ENCODE measurements at regions not wholly inside any gene's neighbourhood (a gene's known extent, or its start where the extent isn't known, plus 50 kb on each side); places are given as distances from the start of the nearest gene placed in this dataset.
A peak's percentile ranks its signal among the peaks of the same experiment; 100 is the strongest.

GRCh38 chr4:181418496-181418895, 824.7 kb upstream of the TENM3 start:
- DNase-seq (ENCODE audit: low spot score): no peak

GRCh38 chr4:181420950-181421349, 822.3 kb upstream of the TENM3 start:
- DNase-seq (ENCODE audit: low spot score): no peak

GRCh38 chr4:181424362-181425016, 818.7 kb upstream of the TENM3 start:
- no peak for DNase-seq (ENCODE audit: low spot score)

- DNase-seq (ENCODE audit: low spot score): no peak
These were observed 816.1 kb upstream of the TENM3 start for GRCh38 chr4:181427076-181427475.

GRCh38 chr4:181431006-181431405, 812.2 kb upstream of the TENM3 start:
- DNase-seq (ENCODE audit: low spot score): no peak

GRCh38 chr4:181431661-181432060, 811.5 kb upstream of the TENM3 start:
- no peak for DNase-seq (ENCODE audit: low spot score)

GRCh38 chr4:181432335-181432734, 810.9 kb upstream of the TENM3 start:
- no peak for DNase-seq (ENCODE audit: low spot score)

- no peak for DNase-seq (ENCODE audit: low spot score)
These were observed 805.3 kb upstream of the TENM3 start for GRCh38 chr4:181437895-181438294.

GRCh38 chr4:181438641-181439040, 804.6 kb upstream of the TENM3 start:
- DNase-seq (ENCODE audit: low spot score): no peak

- DNase-seq (ENCODE audit: low spot score): no peak
These were observed 800.2 kb upstream of the TENM3 start for GRCh38 chr4:181443021-181443420.

GRCh38 chr4:181465826-181466225, 777.4 kb upstream of the TENM3 start:
- DNase-seq (ENCODE audit: low spot score): no peak

GRCh38 chr4:181468451-181468850, 774.8 kb upstream of the TENM3 start:
- no peak for DNase-seq (ENCODE audit: low spot score)

GRCh38 chr4:181470306-181470705, 772.9 kb upstream of the TENM3 start:
- DNase-seq (ENCODE audit: low spot score): no peak

- no peak for DNase-seq (ENCODE audit: low spot score)
These were observed 767.8 kb upstream of the TENM3 start for GRCh38 chr4:181475359-181475758.

- no peak for DNase-seq (ENCODE audit: low spot score)
These were observed 767.3 kb upstream of the TENM3 start for GRCh38 chr4:181475781-181476507.

GRCh38 chr4:181476508-181476890, 766.7 kb upstream of the TENM3 start:
- DNase-seq (ENCODE audit: low spot score): no peak

- DNase-seq (ENCODE audit: low spot score): peak; percentile 68
These were observed 765.6 kb upstream of the TENM3 start for GRCh38 chr4:181477591-181477990.

- no peak for DNase-seq (ENCODE audit: low spot score)
These were observed 764.5 kb upstream of the TENM3 start for GRCh38 chr4:181478656-181479055.

GRCh38 chr4:181479141-181479540, 764.1 kb upstream of the TENM3 start:
- no peak for DNase-seq (ENCODE audit: low spot score)

GRCh38 chr4:181484396-181484795, 758.8 kb upstream of the TENM3 start:
- no peak for DNase-seq (ENCODE audit: low spot score)

- no peak for DNase-seq (ENCODE audit: low spot score)
These were observed 754.3 kb upstream of the TENM3 start for GRCh38 chr4:181488926-181489325.

GRCh38 chr4:181498148-181498547, 745.1 kb upstream of the TENM3 start:
- no peak for DNase-seq (ENCODE audit: low spot score)

- DNase-seq (ENCODE audit: low spot score): no peak
These were observed 740.6 kb upstream of the TENM3 start for GRCh38 chr4:181502611-181503010.

Data from RKO (cell line).